MCF 10A (cell line): ENCODE measurements at regions not wholly inside any gene's neighbourhood (a gene's known extent, or its start where the extent isn't known, plus 50 kb on each side); places are given as distances from the start of the nearest gene placed in this dataset.

Experiments
- BruUV-seq: library from RNA; stranded (reverse); fragments of 400-500 nt; replicated peaks from 2 replicates; lab custom pipeline; 2021; lab: Mats Ljungman, UMichigan
- CTCF ChIA-PET: fragments of 300-600 bp; sonication (Branson Sonifier 250); formaldehyde crosslinking; extraction: SDS; loops from one replicate; lab custom pipeline; 2021; ENCODE audit warnings: antibody characterized with exemption, inconsistent platforms; lab: Yijun Ruan, JAX
- POLR2A ChIA-PET: fragments of 300-600, 350-650 bp; sonication (Branson Sonifier 250); formaldehyde crosslinking; extraction: SDS; loops from one replicate; lab custom pipeline; 2020; ENCODE audit warnings: antibody characterized with exemption, inconsistent platforms; lab: Yijun Ruan, JAX
- DNase-seq: peaks from one replicate; pipeline ENCODE4 v3.0.0-alpha.2; 2018; ENCODE audit not compliant: unreplicated experiment
- H3K27ac Mint-ChIP-seq: one replicate; pipeline ENCODE4 v1.8.0; 2022; ENCODE audit warnings: mild to moderate bottlenecking, low read depth, mixed read lengths; ENCODE audit not compliant: unreplicated experiment
- H3K27me3 Mint-ChIP-seq: one replicate; pipeline ENCODE4 v1.8.0; 2022; ENCODE audit warnings: mixed read lengths; ENCODE audit not compliant: insufficient read depth, unreplicated experiment
- H3K36me3 Mint-ChIP-seq: one replicate; pipeline ENCODE4 v1.8.0; 2022; ENCODE audit warnings: mild to moderate bottlenecking, moderate library complexity, mixed read lengths; ENCODE audit not compliant: insufficient read depth, unreplicated experiment
- H3K4me1 Mint-ChIP-seq: one replicate; pipeline ENCODE4 v1.8.0; 2022; ENCODE audit warnings: mixed read lengths; ENCODE audit not compliant: insufficient read depth, unreplicated experiment
- H3K4me3 Mint-ChIP-seq: one replicate; pipeline ENCODE4 v1.8.0; 2022; ENCODE audit warnings: mild to moderate bottlenecking, moderate library complexity, mixed read lengths; ENCODE audit not compliant: unreplicated experiment
- H3K9me3 Mint-ChIP-seq: one replicate; pipeline ENCODE4 v1.8.0; 2022; ENCODE audit warnings: mixed read lengths; ENCODE audit not compliant: unreplicated experiment
- CTCF ChIP-seq: fragments of 200-600 bp; IDR thresholded peaks from one replicate; pipeline ENCODE4 v1.8.0; 2022; ENCODE audit warnings: antibody characterized with exemption, mild to moderate bottlenecking; ENCODE audit not compliant: unreplicated experiment
- intact Hi-C: fragments of 100-400 bp; cut with micrococcal nuclease; formaldehyde crosslinking; loops from 2 replicates; pipeline ENCODE4 v1.14.1; 2022

GRCh38 chr21:24225431-24225830 is 1381.8 kb downstream of the MRPL39 start:
- CTCF ChIA-PET, result no interaction called here
- intact Hi-C loops, result no loop called here
- Mint-ChIP-seq H3K4me1 (peaks cover 16% of the 10 kb centered on the region), H3K36me3 (peaks cover 4% of the 10 kb centered on the region), H3K27me3 (no peaks in the 10 kb centered on the region), H3K4me3 (no peak overlapping the region), H3K27ac (no peak overlapping the region), H3K9me3 (peaks cover 7% of the 10 kb centered on the region)
- POLR2A ChIA-PET, result no interaction called here
- DNase-seq, result peak; percentile 64
- BruUV-seq, result no TSS peak
- no peak for TF ChIP-seq CTCF

- peak; percentile 85 for DNase-seq
- peaks cover 7% of the 10 kb centered on the region for H3K9me3 Mint-ChIP-seq
- peaks cover 4% of the 10 kb centered on the region for H3K36me3 Mint-ChIP-seq
- H3K4me1 Mint-ChIP-seq, result peaks cover 16% of the 10 kb centered on the region
- CTCF ChIA-PET, result no interaction called here
- H3K4me3 Mint-ChIP-seq, result no peak overlapping the region
- intact Hi-C loops, result no loop called here
- BruUV-seq, result no TSS peak
- no peaks in the 10 kb centered on the region for H3K27me3 Mint-ChIP-seq
- POLR2A ChIA-PET, result interaction anchor here (0.6 kb wide), 1 partner anchor 145 kb away, joined by 3 read pairs; no protein-coding TSS in a partner anchor
- no peak for TF ChIP-seq CTCF
- no peak overlapping the region for H3K27ac Mint-ChIP-seq
Measured at GRCh38 chr21:24224422-24224821, 1382.9 kb downstream of the MRPL39 start.

GRCh38 chr21:24223624-24224023 is 1383.7 kb downstream of the MRPL39 start:
- Mint-ChIP-seq H3K4me3 (no peak overlapping the region), H3K9me3 (peaks cover 7% of the 10 kb centered on the region), H3K27me3 (no peaks in the 10 kb centered on the region), H3K4me1 (peaks cover 16% of the 10 kb centered on the region), H3K36me3 (peaks cover 3% of the 10 kb centered on the region), H3K27ac (no peak overlapping the region)
- ChIA-PET CTCF (interaction anchor here (0.7 to 0.9 kb wide), 2 partner anchors 40 to 283 kb away, joined by 3 read pairs; no protein-coding TSS in a partner anchor), POLR2A (no interaction called here)
- peak; percentile 48 for DNase-seq
- intact Hi-C loops, result no loop called here
- no peak for TF ChIP-seq CTCF
- no TSS peak for BruUV-seq

- no peak for TF ChIP-seq CTCF
- POLR2A ChIA-PET, result no interaction called here
Measured at GRCh38 chr21:24222676-24223075, 1384.6 kb downstream of the MRPL39 start.

More at GRCh38 chr21:24222676-24223075, 1384.6 kb downstream of the MRPL39 start:
- H3K27ac Mint-ChIP-seq, result no peak overlapping the region
- H3K9me3 Mint-ChIP-seq, result peaks cover 8% of the 10 kb centered on the region
- BruUV-seq, result no TSS peak
- no peaks in the 10 kb centered on the region for H3K27me3 Mint-ChIP-seq
- no peaks in the 10 kb centered on the region for H3K36me3 Mint-ChIP-seq
- peaks cover 17% of the 10 kb centered on the region for H3K4me1 Mint-ChIP-seq
- DNase-seq, result no peak
- intact Hi-C loops, result no loop called here
- CTCF ChIA-PET, result interaction anchor here (0.7 to 0.8 kb wide), 2 partner anchors 284 to 1291 kb away, joined by 3 to 4 read pairs; no protein-coding TSS in a partner anchor
- H3K4me3 Mint-ChIP-seq, result no peak overlapping the region
